OCI-LY1 (cell line): ENCODE measurements at regions not wholly inside any gene's neighbourhood (a gene's known extent, or its start where the extent isn't known, plus 50 kb on each side); places are given as distances from the start of the nearest gene placed in this dataset.

Experiments used
- EZH2 ChIP-seq: fragments of 200-600 bp; sonication (generic), shearing (Covaris generic); IDR thresholded peaks from 2 replicates; pipeline ENCODE4 v1.8.0; 2017; ENCODE audit warnings: borderline replicate concordance, mixed run types, mild to moderate bottlenecking, antibody characterized with exemption, low read length, moderate library complexity, mixed read lengths
- TF ChIP-seq, protein P1 (sequence below): fragments of 200-600 bp; sonication (generic), shearing (Covaris generic); IDR thresholded peaks from 2 replicates; pipeline ENCODE4 v1.5.1; 2017; ENCODE audit warnings: mild to moderate bottlenecking, antibody characterized with exemption, low read length, moderate library complexity, mixed read lengths

DNA sequence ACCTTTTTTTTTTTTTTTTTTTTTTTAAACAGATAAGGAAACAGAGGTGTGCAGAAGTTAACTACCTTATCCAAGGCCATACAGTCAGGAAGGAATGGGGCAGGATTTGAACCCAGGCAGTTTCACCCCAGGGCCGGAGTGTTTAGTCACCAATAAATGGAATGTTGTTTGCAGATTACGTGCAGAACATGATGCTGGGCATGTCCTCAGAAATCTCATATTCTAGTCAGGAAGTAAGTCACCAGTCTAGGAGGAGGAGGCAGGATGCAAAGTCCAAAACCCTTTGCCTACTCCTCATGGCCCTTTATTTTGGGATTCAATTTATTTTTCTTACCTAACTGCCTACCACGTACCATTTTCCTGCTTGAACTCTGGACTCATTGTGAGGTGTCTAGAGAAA is 57.1 kb upstream of the LRRC1 start:
- TF ChIP-seq, protein P1, sequence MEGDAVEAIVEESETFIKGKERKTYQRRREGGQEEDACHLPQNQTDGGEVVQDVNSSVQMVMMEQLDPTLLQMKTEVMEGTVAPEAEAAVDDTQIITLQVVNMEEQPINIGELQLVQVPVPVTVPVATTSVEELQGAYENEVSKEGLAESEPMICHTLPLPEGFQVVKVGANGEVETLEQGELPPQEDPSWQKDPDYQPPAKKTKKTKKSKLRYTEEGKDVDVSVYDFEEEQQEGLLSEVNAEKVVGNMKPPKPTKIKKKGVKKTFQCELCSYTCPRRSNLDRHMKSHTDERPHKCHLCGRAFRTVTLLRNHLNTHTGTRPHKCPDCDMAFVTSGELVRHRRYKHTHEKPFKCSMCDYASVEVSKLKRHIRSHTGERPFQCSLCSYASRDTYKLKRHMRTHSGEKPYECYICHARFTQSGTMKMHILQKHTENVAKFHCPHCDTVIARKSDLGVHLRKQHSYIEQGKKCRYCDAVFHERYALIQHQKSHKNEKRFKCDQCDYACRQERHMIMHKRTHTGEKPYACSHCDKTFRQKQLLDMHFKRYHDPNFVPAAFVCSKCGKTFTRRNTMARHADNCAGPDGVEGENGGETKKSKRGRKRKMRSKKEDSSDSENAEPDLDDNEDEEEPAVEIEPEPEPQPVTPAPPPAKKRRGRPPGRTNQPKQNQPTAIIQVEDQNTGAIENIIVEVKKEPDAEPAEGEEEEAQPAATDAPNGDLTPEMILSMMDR: no peak
- TF ChIP-seq EZH2: no peak
